ENCODE measurements at regions not wholly inside any gene's neighbourhood (a gene's known extent, or its start where the extent isn't known, plus 50 kb on each side); places are given as distances from the start of the nearest gene placed in this dataset.
"Not testable (repeated sequence)": the region's sequence is repeated elsewhere in the genome, so short reads cannot be mapped to it uniquely, and the experiment has no call there.

GRCh38 chr1:79177844-79178243 lies 171.3 kb upstream of the ADGRL4 start:
- DNase-seq (ENCODE audit: low read depth in 2 of 2): no peak

- DNase-seq (ENCODE audit: low read depth in 2 of 2): peak; percentile 40 to 44
Measured at GRCh38 chr1:79161077-79161476, 154.5 kb upstream of the ADGRL4 start.

DNA sequence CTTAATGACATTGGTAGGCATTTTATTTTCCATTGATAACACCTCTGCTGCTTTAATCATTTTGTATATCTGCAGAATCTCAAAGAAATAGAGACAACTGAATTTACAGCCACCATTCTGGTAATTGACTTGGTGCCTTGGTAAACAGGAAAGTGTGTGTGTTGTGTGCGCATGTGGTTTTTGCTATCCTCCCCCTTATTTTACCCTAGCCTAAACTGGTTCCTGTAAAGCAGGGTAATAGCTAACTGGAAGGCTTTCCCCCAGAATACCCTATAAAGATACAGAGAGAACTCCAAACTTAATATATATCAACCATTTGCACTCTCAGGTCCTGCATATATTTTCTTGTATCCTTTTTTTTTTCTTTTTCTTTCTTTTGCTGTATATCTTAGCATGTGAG lies 149.5 kb upstream of the ADGRL4 start:
- no peak for DNase-seq (ENCODE audit: low read depth in 2 of 2)

GRCh38 chr1:79151006-79151796 lies 144.7 kb upstream of the ADGRL4 start:
- no peak for DNase-seq (ENCODE audit: low read depth in 2 of 2)

DNA sequence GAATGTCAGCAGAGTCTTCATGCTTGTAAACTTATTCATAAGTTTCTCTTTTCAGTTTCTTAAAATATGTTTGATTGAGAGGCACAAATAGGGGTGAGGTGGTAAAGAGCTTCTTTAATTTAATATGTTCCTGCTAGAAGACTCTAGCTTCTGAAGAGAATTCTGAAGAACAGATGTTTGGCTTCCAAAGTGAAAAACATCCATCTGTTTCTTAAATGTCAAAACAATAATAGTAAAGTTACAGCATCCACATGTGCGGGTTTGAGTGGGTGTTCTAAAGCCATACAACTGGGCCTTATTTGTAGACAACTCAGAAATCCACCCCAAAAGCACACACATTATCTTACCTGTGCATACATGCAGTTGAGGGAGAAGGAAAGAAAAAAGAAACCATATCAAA lies 144.0 kb upstream of the ADGRL4 start:
- DNase-seq (ENCODE audit: low read depth in 2 of 2): no peak

- not testable (repeated sequence) for DNase-seq (ENCODE audit: low read depth in 2 of 2)
Measured at GRCh38 chr1:79138227-79138626, 131.7 kb upstream of the ADGRL4 start.

DNA sequence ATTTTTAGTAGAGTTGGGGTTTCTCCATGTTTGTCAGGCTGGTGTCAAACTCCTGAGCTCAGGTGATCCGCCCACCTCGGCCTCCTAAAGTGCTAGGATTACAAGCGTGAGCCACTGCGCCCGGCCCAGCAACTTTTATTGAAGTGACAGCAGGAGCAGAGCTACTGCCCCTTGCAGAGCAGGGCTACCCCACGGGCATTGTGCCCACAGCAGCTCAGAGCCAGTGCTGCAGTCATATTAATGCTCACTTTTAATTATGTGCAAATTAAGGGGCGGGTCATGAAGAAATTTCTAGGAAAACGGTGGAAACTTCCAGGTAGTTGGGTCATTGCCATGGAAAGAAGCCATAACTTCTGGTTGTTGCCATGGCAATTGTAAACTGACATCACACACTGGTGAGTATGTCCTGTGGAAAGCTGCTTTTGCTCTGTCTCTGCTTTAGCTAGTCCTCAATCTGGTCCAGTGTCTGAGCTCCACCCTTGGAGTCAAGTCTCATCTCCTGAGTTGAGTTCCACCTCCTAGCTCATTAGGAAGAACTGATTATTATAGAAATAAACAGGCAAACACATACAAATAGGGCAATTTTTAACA lies 127.3 kb upstream of the ADGRL4 start:
- no peak for DNase-seq (ENCODE audit: low read depth in 2 of 2)

DNA sequence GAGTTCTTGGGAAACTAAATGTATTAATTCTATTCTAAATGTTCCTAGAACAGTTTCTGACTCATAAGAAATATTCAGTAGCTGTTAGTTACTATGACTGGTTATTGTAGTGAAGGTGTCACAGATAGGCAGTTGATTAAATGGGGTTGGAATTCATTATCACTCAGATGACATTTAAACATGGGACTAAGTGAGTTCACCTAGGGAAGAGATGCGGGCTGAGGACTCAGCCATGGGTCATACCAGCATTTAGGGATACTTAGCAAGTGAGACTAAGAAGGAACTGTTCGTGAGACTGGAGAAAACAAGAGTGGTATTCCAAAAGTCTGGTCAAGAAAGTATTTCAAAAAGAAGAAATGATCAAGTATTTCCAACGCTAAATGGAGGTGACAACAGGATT lies 125.1 kb upstream of the ADGRL4 start:
- no peak for DNase-seq (ENCODE audit: low read depth in 2 of 2)

DNA sequence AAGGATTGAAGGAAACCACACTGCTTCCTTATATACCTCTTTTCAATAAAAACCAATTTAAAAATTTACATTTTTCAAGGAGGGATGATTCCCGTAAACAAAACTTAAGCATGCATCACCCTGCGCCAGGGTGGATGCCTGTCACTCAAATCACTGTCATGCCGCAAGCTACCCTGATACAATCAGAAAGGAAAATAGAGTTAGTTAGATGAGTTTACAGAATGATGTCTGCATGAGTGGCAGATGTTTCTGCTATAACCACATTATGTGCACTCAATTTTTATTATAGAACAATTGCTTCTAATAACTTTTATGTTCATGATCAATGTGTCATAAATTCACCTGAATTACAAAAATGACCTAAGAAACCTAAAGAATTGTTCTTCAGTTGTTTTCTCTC lies 123.4 kb upstream of the ADGRL4 start:
- no peak for DNase-seq (ENCODE audit: low read depth in 2 of 2)

- DNase-seq (ENCODE audit: low read depth in 2 of 2): peak; percentile 59 to 63
Measured at GRCh38 chr1:79128722-79129121, 122.2 kb upstream of the ADGRL4 start.

- DNase-seq (ENCODE audit: low read depth in 2 of 2): no peak
Measured at GRCh38 chr1:79124756-79125155, 118.2 kb upstream of the ADGRL4 start.

- no peak for DNase-seq (ENCODE audit: low read depth in 2 of 2)
Measured at GRCh38 chr1:79122521-79122920, 116.0 kb upstream of the ADGRL4 start.

DNA sequence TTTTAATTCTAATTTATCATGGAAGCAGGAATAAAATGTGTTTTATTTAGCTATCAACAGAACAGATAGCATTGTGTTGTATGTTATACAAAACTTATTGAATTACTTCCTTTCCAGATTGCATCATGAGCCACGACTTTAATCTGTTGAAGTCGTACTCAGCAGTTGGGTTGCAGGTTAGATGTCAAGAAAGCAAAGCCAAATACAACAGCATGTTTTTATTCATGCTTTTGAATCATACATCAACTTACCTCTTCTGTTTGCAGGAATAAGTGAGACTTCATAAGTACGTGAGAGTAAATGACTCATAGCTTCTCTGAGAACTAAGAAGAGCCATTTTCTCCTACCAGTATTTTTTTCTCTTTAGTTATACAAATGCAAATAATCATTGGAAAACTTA lies 110.8 kb upstream of the ADGRL4 start:
- no peak for DNase-seq (ENCODE audit: low read depth in 2 of 2)

DNA sequence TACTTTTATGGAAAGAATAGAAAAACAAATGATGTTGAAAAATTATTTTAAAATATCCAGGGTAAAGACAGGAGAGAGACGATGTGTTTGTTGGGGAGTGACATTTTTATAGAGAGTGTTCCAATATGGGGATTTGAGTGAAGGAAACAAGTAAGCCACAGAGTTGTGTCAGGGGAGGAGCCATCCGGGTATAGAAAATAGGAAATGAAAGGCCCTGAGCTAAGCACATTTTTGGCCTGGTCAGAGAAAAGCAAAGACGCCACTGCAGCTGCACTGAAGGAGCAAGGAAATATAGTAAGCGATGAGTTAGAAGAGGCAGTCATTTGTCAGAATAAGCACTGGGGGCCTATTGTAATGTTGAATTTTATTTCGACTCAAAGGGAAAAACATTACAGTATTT lies 107.3 kb upstream of the ADGRL4 start:
- no peak for DNase-seq (ENCODE audit: low read depth in 2 of 2)

DNA sequence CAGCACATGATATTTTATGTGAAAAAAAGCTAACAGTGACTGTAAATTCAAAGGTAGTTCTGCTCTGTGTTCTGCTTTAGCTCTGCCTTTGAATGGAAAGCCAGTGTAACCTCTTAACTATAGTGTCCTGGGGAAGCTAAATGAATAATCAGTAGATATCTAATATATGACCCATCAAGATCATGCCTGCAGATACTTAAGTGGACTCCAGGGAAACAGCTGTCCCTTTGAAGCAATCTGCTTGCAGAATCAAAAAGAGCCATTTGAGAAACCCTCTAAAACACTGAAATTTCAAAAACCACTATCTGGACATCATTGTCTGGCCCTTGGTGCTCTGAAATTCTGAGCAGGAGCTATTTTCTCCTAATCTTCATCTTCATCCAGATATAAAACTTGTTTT lies 104.2 kb upstream of the ADGRL4 start:
- no peak for DNase-seq (ENCODE audit: low read depth in 2 of 2)

DNA sequence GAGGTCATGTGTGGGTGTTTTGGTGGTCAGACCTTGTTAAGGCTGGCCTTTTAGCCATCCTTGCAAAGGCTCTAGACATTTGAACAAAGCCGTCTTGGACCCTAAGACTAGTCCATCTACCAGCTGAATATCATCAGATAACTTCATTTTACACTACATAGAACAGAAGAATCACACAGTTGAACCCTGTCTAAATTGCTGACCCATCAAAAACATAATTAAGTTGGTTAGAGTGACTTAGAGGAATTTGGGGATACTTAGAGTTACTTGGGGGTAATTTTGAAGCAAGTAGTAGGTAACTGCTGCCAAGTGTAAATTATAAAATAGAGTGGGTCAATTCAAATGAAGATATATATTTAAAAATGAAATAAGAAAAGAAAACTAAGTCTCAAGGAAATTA lies 102.9 kb upstream of the ADGRL4 start:
- DNase-seq (ENCODE audit: low read depth in 2 of 2): no peak

GRCh38 chr1:79105500-79105899 lies 99.0 kb upstream of the ADGRL4 start:
- no peak for DNase-seq (ENCODE audit: low read depth in 2 of 2)

- no peak for DNase-seq (ENCODE audit: low read depth in 2 of 2)
Measured at GRCh38 chr1:79104617-79105016, 98.1 kb upstream of the ADGRL4 start.

- DNase-seq (ENCODE audit: low read depth in 2 of 2): peak; percentile 24 to 25
Measured at GRCh38 chr1:79100385-79100784, 93.9 kb upstream of the ADGRL4 start.

DNA sequence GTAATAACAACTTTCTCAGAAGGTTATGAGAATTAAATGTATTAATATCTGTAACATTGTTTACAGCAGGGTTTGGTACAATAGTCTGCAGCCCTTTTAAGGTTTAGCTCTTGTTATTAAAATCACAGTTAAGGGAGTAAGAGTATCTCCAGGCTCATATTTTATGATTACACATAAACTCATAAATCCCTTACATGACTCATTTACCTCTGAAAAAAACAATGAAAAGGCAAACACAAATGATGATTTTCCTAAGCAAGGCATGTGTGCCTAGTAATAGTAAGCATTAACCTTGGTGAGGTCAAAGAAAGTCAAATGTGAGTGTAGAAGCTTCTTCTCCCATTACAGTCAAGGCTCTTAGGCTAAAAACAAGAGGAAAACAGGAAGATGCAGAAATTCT lies 84.5 kb upstream of the ADGRL4 start:
- DNase-seq (ENCODE audit: low read depth in 2 of 2): no peak

DNA sequence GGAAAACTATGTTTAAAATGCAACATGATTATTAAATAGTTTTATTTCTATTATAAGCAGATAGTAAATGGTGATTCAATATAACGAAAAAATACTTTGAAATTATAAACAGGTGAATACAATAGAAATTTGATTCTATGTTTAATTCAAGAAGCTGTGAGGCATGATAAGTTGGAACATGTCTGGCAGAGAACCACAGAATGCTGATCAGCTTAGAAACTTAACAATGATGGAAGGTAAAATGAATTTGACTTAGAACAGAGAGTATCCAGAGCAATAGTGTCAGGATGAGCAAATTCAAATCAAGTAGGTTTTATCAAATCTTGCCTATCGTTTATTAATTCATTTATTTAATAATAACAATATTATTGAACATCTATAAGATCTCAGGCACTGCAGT lies 83.4 kb upstream of the ADGRL4 start:
- DNase-seq (ENCODE audit: low read depth in 2 of 2): no peak

- DNase-seq (ENCODE audit: low read depth in 2 of 2): no peak
Measured at GRCh38 chr1:79082233-79082632, 75.7 kb upstream of the ADGRL4 start.

GRCh38 chr1:79079770-79080169 lies 73.2 kb upstream of the ADGRL4 start:
- peak; percentile 63 to 64 for DNase-seq (ENCODE audit: low read depth in 2 of 2)

GRCh38 chr1:79074975-79075374 lies 68.4 kb upstream of the ADGRL4 start:
- DNase-seq (ENCODE audit: low read depth in 2 of 2): no peak
